ENCODE measurements at regions not wholly inside any gene's neighbourhood (a gene's known extent, or its start where the extent isn't known, plus 50 kb on each side); places are given as distances from the start of the nearest gene placed in this dataset.

DNA sequence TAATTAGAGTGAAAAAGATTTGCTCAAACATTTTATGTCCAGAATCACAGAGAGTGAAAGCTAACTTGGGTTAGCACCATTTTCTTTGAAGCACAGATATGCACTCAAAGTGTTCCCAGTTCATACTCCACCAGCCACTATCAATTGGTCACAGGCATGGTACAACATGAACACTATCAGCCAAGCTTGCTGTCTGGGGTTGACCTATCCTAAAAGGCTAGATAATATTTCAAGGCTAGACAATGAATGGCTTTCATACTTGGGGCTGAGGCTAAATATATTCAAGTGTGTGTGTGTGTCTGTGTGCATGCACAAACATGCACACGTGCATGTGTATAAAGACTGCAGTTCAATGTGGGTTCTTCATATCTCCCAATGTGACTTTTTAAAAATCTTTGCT, 783.0 kb upstream of the GJE1 start:
- intact Hi-C loops (cut with DNase I) = loop anchor here (10.0 kb wide), 1 partner anchor 185 kb away; no protein-coding TSS in a partner anchor
- ATAC-seq = no peak
- DNase-seq (ENCODE audit: missing footprints) = no peak

DNA sequence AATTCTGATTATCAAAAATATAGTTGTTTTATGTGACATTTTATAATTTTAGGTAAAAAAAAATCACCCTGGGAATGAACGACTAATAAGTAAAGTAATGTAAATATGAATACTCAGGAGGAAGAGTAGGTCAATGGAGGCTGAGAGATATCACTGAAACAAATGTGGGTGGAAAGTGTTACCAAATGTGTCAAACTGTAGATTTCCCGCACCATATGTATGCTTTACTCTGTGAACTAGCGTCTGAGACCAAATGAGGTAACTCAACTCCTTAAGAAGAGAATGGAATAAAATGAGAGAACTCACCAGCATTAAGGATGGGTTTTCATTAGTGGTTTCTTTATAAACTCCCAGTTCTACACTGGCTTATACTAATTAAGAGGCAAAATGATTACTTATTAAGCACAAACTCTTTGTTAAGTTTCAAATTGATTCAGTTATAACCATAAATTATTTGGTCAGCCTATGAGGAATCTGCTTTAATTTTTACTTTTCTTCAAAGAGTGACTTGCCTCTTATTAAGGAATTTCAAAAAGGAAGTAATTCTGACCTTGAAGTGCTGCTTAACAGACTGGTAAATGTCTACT, 784.7 kb upstream of the GJE1 start:
- DNase-seq (ENCODE audit: missing footprints) (no peak), ATAC-seq (no peak)
- intact Hi-C loops (cut with DNase I) = no loop called here

DNA sequence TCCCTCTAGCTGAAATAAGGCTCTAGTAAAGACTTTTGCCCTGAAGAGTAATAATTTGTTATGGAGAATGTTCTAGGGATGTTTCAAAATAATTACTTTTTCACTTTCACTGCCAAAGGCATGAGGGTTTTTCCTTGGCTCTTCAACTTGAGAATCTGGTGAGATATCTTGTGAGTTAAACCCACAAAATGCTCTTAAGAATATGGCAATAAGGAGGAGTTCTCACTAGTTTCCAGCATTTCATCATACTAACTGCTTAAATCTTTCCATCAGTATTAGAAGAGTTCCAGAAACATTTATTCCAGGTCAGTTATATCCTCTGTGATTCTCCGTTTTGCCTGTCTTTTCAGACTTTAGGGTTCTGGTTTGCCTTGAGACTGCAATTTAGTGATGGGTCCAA, 785.6 kb upstream of the GJE1 start:
- no peak for DNase-seq (ENCODE audit: missing footprints)
- no peak for ATAC-seq
- intact Hi-C loops (cut with DNase I) = no loop called here

DNA sequence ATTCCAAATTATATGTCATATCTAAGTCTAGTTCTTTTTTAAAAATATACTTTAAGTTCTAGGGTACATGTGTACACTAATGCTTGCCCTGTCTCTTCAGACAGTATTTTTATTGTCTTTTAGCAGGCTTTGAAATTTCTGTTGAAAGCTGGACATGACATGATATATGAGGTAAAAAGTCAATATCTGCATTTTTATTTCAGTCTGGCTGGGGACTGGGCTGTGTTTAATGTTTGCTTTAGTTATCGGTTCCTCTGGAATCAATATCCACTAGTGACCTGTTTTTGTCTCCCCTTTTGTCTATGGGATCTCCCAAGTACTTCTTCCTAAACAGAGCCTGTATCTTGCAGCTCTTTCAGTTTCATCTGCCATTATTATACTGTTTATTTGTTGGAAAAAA, 786.2 kb upstream of the GJE1 start:
- DNase-seq (ENCODE audit: missing footprints) = no peak
- intact Hi-C loops (cut with DNase I) = no loop called here
- no peak for ATAC-seq

DNA sequence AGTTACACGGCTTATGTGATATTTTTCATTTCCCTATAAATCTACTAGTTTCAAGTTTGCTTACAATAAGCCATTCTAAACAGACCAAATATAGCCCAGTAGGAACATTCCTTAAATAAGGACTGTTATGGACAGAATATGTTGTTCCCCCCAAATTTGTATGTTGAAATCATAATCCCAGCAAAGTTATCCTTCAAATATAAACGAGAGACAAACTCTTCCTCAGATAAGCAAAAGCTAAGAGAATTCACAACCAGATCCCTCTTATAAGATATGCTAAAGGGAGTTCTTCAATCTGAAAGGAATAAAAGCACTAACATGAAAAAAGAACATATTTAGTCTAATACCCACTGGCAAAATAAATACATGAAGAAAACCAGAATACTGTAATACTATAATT, 795.5 kb upstream of the GJE1 start:
- no peak for ATAC-seq
- intact Hi-C loops (cut with DNase I) = no loop called here
- DNase-seq (ENCODE audit: missing footprints) = no peak

DNA sequence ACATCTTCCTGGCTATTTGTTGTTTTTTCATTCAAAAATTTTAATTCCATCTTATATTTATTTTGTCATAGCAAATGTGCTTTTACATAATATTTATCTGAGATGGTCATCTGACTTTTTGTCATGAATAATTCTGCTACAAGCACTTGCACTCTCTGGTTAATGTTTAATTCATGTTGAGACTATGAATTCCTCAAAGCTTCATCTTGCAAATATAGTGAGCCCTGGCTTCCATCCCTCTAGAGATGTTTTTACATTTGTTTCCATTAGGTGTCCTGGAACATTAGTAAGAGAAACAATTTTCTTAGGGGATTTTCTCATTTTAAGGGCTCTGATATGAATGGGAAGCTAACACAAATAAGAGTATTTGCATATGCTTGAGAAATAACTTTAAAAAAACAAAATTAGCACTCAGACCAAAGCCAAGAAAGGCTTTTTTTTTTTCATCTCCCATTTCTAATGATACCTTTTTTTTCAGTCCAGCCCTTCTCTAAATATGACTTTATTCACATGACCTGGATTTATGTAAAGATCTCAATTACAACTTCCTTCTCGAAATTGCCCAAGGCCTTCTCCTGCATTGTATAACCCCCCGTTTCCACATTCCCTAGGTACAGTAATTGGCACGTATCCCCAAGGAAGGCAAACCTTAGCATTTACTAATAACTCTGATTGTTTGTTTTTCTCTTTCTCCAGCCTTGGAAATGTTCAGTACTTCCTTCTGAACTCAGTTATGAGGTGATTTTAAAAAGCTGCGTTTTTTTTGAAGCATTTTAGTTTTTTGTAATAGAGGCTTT, 797.0 kb upstream of the GJE1 start:
- DNase-seq (ENCODE audit: missing footprints) (no peak), ATAC-seq (no peak)
- intact Hi-C loops (cut with DNase I) = no loop called here

DNA sequence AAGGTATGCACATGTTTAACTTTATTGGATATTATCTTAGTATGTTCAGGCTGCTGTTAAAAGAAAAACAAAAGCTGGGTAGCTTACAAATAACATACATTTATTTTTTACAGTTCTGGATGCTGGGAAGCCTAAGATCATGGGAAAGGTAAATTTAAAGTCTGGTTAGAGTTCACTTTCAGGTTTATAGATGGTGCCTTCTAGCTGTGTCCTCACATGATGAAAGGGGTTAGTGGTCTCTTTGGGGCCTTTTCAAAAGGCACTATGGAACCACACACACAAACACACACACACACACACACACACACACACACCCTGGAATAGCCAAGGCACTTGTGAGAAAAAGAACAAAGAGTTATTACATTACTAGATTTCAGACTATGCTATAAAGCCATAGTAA, 805.8 kb upstream of the GJE1 start:
- DNase-seq (ENCODE audit: missing footprints) (no peak), ATAC-seq (no peak)
- intact Hi-C loops (cut with DNase I) = no loop called here

DNA sequence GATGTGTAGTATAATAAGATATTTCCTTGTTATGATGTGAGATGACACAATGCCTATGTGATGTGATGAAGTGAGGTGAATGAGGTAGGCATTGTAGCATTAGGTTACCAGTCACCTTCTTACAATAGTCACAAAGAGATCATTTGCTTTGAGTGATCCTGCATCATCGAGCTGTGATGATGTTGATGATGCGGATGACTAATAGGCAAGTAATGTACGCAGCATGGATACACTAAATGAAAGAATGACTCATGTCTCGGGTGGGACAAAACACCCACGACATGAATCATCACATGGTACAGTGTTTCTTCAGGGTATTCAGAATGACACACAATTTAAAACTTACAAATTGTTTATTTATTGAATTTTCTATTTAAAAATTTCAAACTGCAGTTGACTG, 806.3 kb upstream of the GJE1 start:
- ATAC-seq = peak; percentile 44
- intact Hi-C loops (cut with DNase I) = no loop called here
- DNase-seq (ENCODE audit: missing footprints) = no peak

DNA sequence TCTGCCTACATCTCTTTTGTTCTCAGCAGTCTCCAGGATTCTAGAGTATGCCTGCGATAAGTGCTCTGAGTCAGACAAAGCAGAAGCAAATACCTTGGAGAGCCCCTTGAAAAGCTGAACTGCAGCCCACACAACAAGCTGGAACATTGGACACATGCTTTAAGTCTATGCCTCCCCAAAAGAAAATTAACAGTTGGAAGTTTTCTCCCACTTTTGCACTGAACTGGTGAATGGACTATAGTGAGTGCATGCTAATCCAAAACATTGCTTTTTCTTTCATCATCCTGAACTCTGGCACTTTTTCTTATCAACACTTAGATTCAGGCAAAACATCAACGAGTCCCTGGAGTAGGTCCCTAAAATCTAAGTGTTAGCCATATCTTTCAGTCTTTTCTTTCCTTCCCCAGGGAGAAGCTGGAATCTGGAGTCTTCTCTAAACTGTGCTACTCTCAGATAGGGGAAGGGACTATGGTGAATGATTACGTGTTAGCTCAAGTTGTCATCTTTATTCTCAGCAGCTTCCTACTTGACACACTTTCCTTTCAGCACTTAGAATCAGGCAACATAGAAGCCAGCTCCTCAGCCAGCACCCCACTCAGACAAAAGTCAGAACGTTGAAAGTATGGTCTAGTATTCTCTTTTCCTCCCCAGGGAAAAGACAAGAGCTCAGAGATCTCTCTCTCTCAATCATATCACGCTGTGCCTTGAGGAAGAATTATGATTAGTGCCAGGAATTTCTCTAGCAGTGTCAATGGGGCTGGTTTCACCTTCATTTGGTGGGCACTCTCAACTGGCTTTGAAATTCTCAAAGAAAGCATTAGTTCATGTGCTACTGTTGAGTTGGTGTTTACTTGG, 811.0 kb upstream of the GJE1 start:
- peak; percentile 68 for ATAC-seq
- no peak for DNase-seq (ENCODE audit: missing footprints)
- intact Hi-C loops (cut with DNase I) = no loop called here

DNA sequence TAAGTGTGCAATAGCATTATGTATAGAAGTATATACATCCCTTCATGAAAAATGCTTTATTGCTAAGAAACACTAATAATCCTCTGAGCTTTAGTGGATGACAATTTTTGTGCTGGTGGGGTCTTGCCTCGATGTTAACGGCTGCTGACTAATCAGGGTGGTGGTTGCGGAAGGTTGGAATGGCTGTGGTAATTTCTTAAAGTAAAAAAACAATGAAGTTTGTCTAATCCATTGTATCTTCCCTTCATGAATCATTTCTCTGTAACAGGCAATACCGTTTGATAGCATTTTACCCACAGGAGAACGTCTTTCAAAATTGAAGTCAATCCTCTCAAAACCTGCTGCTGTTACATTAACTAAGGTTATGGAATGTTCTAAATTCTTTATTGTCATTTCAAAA, 816.5 kb upstream of the GJE1 start:
- DNase-seq (ENCODE audit: missing footprints) = no peak

DNA sequence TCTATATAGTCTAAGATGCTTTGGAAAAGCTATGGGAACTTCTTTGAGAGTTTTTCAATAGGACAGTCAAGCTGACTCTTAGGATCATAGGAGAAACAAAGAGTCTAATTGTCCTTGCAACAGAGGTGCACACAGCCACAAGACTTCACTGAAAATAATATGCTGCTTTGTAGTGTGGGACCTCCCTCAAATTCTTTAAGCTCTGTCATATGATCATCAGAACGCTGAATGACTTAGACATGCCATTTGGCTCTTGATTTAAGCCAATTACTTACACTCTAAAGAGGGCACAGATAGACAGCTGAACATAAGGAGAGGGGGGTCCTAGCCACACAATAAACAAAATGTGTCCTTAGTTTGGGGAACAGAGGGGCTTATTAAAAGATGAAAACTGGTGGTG, 818.7 kb upstream of the GJE1 start:
- intact Hi-C loops (cut with DNase I) = loop anchor here (5.0 kb wide), 1 partner anchor 248 kb away; no protein-coding TSS in a partner anchor
- DNase-seq (ENCODE audit: missing footprints) (no peak), ATAC-seq (no peak)

More for the DNA sequence above, 816.5 kb upstream of the GJE1 start:
- intact Hi-C loops (cut with DNase I) = no loop called here
- ATAC-seq = no peak

DNA sequence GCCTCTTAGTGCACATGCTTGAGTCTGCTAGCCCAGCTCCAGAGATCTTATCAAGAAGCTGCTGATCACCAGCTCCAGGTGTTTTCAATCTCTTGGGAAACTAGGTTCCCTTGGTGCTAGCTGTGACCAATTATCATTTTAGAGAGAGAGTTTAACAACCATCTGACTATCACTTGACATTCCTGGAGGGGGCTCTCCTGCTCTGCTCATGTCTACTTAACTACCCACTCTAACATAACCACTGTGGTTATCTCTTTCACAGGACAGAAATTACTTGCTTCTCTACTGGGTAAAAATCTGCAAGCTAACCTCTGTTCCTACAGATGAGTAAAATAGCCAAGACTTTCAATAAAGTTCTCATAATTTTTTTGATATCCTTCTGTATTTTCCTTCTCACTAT, 823.4 kb upstream of the GJE1 start:
- ATAC-seq (no peak), DNase-seq (ENCODE audit: missing footprints) (no peak)
- intact Hi-C loops (cut with DNase I) = no loop called here

DNA sequence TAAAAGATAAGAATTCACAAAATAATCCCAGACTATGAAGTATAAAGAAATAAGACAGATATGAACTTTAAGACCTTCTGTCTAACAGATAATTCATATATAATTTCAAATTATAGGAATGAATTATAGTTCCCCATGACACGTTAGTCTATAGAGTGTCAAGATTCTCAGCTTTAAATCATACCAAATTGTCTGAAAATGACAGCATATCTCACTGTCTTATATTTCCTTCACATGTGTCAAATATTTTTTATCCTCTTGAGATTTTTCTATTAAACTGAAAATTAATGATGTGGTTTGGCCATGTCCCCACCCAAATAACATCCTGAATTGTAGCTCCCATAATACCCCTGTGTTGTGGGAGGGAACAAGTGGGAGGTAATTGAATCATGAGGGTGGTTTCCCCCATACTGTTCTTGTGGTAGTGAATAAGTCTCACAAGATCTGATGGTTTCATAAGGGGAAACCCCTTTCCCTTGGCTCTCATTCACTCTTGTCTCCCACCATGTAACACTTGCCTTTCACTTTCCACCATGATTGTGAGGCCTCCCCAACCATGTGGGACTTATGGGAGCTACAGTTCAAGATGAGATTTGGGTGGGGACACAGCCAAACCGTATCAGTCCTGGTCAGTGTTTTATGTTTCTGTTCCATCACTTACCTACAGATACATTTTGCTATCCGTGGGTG, 825.3 kb upstream of the GJE1 start:
- DNase-seq (ENCODE audit: missing footprints) (no peak), ATAC-seq (no peak)
- intact Hi-C loops (cut with DNase I) = no loop called here

DNA sequence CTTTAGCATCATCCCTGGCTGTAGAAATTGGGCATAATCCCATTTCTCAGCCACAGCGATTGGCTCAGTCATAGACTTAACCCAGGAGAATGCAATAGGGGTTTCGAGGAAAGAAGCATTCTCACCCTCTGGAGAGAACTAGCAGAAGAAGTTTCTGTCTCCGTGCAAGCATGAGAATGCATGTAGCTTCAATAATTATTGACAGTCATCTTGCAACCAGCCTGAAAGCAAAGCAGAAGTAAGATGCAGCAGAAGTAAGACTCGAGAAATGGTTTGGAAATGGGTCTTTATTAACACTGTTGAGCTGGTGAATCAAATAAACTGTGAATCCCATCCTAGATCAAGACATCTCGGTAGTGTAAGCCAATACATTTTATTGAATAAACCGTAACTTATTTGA, 828.8 kb upstream of the GJE1 start:
- DNase-seq (ENCODE audit: missing footprints) (no peak), ATAC-seq (no peak)
- intact Hi-C loops (cut with DNase I) = no loop called here

DNA sequence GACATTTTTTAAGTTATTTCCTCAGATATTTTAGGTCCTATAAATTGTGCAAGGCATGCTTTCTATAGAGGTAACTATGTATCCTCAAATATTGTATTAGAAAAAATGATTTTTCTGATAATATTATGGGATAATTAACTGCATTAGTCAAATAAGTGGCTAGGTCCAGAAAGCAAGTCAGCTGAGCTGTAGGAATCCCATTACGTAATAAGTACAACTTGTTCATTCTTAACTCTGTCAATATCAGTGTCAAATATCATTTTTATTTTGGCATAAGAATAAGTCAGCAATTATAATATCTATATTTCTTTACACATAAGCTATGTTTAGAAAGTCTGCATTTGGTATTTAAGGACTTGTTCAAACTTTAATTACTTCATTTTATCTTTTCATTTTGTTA, 830.9 kb upstream of the GJE1 start:
- intact Hi-C loops (cut with DNase I) = no loop called here
- no peak for DNase-seq (ENCODE audit: missing footprints)
- no peak for ATAC-seq

DNA sequence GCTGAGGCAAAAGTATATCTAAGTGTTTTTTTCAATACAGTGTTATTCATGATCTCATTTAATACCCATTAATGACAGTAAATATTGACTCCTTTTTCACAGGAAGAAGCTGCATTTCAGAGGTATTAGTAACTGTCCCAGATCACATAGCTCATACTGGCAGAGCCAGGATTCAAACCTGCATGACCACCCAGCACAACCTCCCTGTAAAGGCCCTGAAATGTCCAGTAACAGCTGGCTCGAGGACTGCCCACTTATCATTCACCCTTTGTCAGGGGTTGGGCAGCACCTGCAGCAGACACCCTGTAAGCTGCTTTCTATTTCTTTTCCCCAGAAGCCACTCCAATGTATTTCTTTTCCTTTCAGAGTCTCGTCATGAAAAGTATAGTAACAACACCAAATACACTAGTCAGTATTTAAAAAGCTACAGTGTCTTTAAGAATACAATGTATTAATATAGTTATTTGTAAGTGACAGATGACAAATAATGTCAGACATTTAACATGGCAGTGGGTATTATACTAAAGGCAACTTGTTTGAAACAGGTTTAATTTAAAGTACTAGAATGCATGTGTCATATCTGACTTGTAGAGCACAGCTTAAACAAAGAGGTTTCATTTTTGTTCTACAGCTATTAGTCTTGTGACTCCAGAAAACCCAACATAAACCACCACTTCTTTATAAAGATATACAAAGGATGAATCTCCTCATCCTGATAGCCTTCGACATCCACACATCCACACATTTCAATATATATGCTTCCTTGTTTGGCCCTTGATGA, 841.6 kb upstream of the GJE1 start:
- no peak for ATAC-seq
- intact Hi-C loops (cut with DNase I) = no loop called here
- DNase-seq (ENCODE audit: missing footprints) = no peak

DNA sequence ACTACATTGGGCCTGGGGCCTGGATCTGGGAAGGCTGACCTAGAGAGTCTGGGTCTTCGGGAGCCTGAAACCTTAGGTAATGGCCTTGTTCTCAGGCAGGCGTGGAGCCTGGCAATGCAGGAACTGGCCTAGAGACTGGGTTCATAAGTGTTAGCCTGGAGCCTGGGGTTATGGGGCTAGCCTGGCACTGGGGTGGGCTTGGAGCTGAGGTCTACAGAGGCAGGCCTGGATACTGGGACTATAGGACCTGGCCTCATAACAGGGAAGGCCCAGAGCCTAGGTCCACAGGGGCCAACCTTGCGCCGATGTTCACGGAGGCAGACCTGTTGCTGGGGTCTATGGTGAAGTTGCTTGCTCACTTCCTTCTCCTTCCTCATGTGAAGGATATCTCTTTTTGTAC, 843.8 kb upstream of the GJE1 start:
- ATAC-seq (no peak), DNase-seq (ENCODE audit: missing footprints) (no peak)
- intact Hi-C loops (cut with DNase I) = no loop called here

DNA sequence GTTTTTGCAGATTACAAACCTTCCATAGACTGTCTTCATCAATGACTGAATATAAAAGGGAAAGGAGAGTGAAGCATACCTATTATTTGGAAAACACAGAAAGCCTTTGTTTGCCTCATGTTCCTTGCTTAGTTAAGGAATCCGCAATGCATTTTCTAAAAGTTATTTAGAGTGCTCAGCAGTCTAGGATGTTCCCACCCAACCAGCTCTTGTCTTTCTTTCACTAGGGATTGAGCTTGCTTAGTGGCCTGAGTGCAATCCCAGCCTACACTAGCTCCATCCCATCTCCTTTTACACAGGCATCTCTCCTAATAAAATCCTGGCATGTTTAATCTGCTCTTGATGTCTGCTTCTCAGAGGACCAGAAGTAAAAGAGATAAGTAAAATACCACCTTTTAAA, 850.5 kb upstream of the GJE1 start:
- intact Hi-C loops (cut with DNase I) = no loop called here
- ATAC-seq (no peak), DNase-seq (ENCODE audit: missing footprints) (no peak)

DNA sequence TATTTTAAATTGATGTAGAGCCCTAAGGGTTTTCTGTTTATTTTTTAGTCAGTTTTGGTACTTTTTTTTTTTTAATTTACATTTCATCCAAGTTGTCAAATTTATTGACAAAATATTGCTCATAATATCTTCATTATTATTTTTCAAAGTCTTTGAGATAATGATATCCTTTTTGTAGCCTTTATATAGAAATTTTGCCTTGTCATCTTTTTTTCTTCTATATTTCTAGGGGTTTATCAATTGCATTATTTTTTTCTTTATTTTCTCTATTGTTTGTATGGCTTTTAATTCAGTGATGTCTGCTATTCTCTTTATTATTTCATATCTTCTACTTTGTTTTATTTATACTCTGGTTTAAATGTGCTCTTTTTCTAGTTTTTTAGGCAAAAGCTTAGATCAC, 863.0 kb upstream of the GJE1 start:
- intact Hi-C loops (cut with DNase I) = no loop called here
- no peak for DNase-seq (ENCODE audit: missing footprints)
- ATAC-seq = no peak
